ENCODE measurements at regions not wholly inside any gene's neighbourhood (a gene's known extent, or its start where the extent isn't known, plus 50 kb on each side); places are given as distances from the start of the nearest gene placed in this dataset.
"Not testable (repeated sequence)": the region's sequence is repeated elsewhere in the genome, so short reads cannot be mapped to it uniquely, and the experiment has no call there.

- TF ChIP-seq, protein P1, sequence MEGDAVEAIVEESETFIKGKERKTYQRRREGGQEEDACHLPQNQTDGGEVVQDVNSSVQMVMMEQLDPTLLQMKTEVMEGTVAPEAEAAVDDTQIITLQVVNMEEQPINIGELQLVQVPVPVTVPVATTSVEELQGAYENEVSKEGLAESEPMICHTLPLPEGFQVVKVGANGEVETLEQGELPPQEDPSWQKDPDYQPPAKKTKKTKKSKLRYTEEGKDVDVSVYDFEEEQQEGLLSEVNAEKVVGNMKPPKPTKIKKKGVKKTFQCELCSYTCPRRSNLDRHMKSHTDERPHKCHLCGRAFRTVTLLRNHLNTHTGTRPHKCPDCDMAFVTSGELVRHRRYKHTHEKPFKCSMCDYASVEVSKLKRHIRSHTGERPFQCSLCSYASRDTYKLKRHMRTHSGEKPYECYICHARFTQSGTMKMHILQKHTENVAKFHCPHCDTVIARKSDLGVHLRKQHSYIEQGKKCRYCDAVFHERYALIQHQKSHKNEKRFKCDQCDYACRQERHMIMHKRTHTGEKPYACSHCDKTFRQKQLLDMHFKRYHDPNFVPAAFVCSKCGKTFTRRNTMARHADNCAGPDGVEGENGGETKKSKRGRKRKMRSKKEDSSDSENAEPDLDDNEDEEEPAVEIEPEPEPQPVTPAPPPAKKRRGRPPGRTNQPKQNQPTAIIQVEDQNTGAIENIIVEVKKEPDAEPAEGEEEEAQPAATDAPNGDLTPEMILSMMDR (IDR thresholded peaks at IDR 0.05; ENCODE audit: partially characterized antibody, unreplicated experiment) = no peak
- peaks cover 2% of the 10 kb centered on the region for H3K27me3 Mint-ChIP-seq (ENCODE audit: unreplicated experiment)
- no peaks in the 10 kb centered on the region for H3K4me1 Mint-ChIP-seq (ENCODE audit: low read depth, unreplicated experiment)
- H3K36me3 Mint-ChIP-seq (ENCODE audit: unreplicated experiment) = no peaks in the 10 kb centered on the region
- H3K27ac Mint-ChIP-seq (ENCODE audit: unreplicated experiment) = no peak overlapping the region
- no peaks in the 10 kb centered on the region for H3K9me3 Mint-ChIP-seq (ENCODE audit: unreplicated experiment)
- DNase-seq = no peak
- no peak overlapping the region for H3K4me3 Mint-ChIP-seq (ENCODE audit: unreplicated experiment)
Measured at GRCh38 chr15:26126819-26127387, 263.8 kb upstream of the ATP10A start.

DNA sequence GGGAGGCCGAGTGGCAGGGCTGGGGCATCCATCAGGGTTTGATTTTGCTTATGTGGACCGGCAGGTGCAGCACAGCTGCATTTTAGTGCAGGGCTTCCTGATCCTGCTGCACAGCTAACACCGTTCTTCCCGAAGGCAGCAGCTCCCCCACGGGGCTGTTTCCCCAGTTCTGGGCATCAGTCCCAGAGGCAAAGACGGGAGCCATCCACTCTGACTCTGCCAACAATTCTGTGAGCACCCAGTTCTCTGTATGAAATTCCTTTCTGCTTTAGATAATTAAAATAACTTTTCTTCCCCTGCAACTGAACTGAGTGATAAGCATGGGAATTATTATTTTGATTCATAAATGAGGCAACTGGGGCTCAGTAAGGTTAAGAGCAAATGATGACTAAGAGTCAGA lies 262.9 kb upstream of the ATP10A start:
- no peaks in the 10 kb centered on the region for H3K4me1 Mint-ChIP-seq (ENCODE audit: low read depth, unreplicated experiment)
- peaks cover 2% of the 10 kb centered on the region for H3K9me3 Mint-ChIP-seq (ENCODE audit: unreplicated experiment)
- peaks cover 2% of the 10 kb centered on the region for H3K27me3 Mint-ChIP-seq (ENCODE audit: unreplicated experiment)
- TF ChIP-seq, protein P1 (IDR thresholded peaks at IDR 0.05; ENCODE audit: partially characterized antibody, unreplicated experiment) = no peak
- no peaks in the 10 kb centered on the region for H3K36me3 Mint-ChIP-seq (ENCODE audit: unreplicated experiment)
- DNase-seq = no peak
- no peak overlapping the region for H3K4me3 Mint-ChIP-seq (ENCODE audit: unreplicated experiment)
- no peak overlapping the region for H3K27ac Mint-ChIP-seq (ENCODE audit: unreplicated experiment)

GRCh38 chr15:26125664-26126063 lies 262.5 kb upstream of the ATP10A start:
- H3K27me3 Mint-ChIP-seq (ENCODE audit: unreplicated experiment) = peaks cover 2% of the 10 kb centered on the region
- H3K4me1 Mint-ChIP-seq (ENCODE audit: low read depth, unreplicated experiment) = no peaks in the 10 kb centered on the region
- H3K9me3 Mint-ChIP-seq (ENCODE audit: unreplicated experiment) = peaks cover 2% of the 10 kb centered on the region
- TF ChIP-seq, protein P1 (IDR thresholded peaks at IDR 0.05; ENCODE audit: partially characterized antibody, unreplicated experiment) = no peak
- no peaks in the 10 kb centered on the region for H3K36me3 Mint-ChIP-seq (ENCODE audit: unreplicated experiment)
- H3K4me3 Mint-ChIP-seq (ENCODE audit: unreplicated experiment) = no peak overlapping the region
- H3K27ac Mint-ChIP-seq (ENCODE audit: unreplicated experiment) = no peak overlapping the region
- no peak for DNase-seq

- H3K4me1 Mint-ChIP-seq (ENCODE audit: low read depth, unreplicated experiment) = no peaks in the 10 kb centered on the region
- peaks cover 4% of the 10 kb centered on the region for H3K9me3 Mint-ChIP-seq (ENCODE audit: unreplicated experiment)
- H3K27ac Mint-ChIP-seq (ENCODE audit: unreplicated experiment) = no peak overlapping the region
- H3K27me3 Mint-ChIP-seq (ENCODE audit: unreplicated experiment) = peaks cover 2% of the 10 kb centered on the region
- H3K36me3 Mint-ChIP-seq (ENCODE audit: unreplicated experiment) = no peaks in the 10 kb centered on the region
- TF ChIP-seq, protein P1 (IDR thresholded peaks at IDR 0.05; ENCODE audit: partially characterized antibody, unreplicated experiment) = no peak
- no peak overlapping the region for H3K4me3 Mint-ChIP-seq (ENCODE audit: unreplicated experiment)
- DNase-seq = no peak
Measured at GRCh38 chr15:26119322-26119721, 256.2 kb upstream of the ATP10A start.

DNA sequence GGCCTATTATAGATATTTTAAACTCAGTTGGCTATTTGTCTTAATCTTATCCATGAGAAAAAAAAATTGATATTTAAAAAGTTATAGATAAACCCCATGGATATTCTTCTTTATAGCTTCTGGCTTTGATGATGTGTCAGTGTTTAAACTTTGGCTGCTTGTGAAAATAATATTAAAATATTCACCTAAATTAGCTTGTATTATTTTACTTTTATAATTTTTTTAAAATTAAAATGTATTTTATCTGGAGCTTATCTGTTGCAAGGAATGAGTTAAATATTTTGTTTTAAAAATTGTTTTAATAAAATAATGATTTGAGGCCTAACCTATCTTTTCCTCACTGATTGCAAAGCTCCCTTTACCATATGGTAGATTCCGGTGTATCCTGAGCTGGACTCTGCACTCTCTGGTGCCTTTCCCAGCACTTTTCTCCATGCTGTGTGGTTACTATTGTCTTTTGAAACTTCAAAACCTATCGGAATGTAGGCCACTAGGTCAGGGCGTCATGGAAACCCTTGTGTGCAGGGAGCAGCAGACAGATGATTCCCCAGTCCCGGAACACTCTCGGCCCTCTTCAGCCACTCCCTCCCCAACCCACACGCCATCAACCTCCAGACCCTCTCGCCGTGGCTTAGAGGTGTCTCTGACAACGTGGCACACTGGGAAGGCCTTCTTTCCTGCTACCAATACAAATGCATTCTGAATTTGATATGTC lies 252.3 kb upstream of the ATP10A start:
- TF ChIP-seq, protein P1 (IDR thresholded peaks at IDR 0.05; ENCODE audit: partially characterized antibody, unreplicated experiment) = no peak
- no peak overlapping the region for H3K4me3 Mint-ChIP-seq (ENCODE audit: unreplicated experiment)
- H3K27ac Mint-ChIP-seq (ENCODE audit: unreplicated experiment) = no peak overlapping the region
- H3K36me3 Mint-ChIP-seq (ENCODE audit: unreplicated experiment) = no peaks in the 10 kb centered on the region
- no peak for DNase-seq
- H3K4me1 Mint-ChIP-seq (ENCODE audit: low read depth, unreplicated experiment) = no peaks in the 10 kb centered on the region
- H3K27me3 Mint-ChIP-seq (ENCODE audit: unreplicated experiment) = peaks cover 2% of the 10 kb centered on the region
- peaks cover 2% of the 10 kb centered on the region for H3K9me3 Mint-ChIP-seq (ENCODE audit: unreplicated experiment)

GRCh38 chr15:26114128-26114527 lies 251.0 kb upstream of the ATP10A start:
- not testable (repeated sequence) for H3K9me3 Mint-ChIP-seq (ENCODE audit: unreplicated experiment); DNase-seq; H3K27me3 Mint-ChIP-seq (ENCODE audit: unreplicated experiment); H3K4me3 Mint-ChIP-seq (ENCODE audit: unreplicated experiment); H3K36me3 Mint-ChIP-seq (ENCODE audit: unreplicated experiment); H3K4me1 Mint-ChIP-seq (ENCODE audit: low read depth, unreplicated experiment); H3K27ac Mint-ChIP-seq (ENCODE audit: unreplicated experiment)
